Mesothelial cell of epicardium (in vitro differentiated cells): ENCODE measurements at regions not wholly inside any gene's neighbourhood (a gene's known extent, or its start where the extent isn't known, plus 50 kb on each side); places are given as distances from the start of the nearest gene placed in this dataset.

Source experiments
- DNase-seq, 2 experiments: peaks; one replicate each; pipeline ENCODE4 v3.0.0; 2021; ENCODE audit warnings: low spot score in 2 of 2; ENCODE audit not compliant: unreplicated experiment in 2 of 2
- H3K27ac Mint-ChIP-seq: 2 replicates; pipeline ENCODE4 v1.8.0; 2021; ENCODE audit warnings: mixed read lengths
- H3K27me3 Mint-ChIP-seq: 2 replicates; pipeline ENCODE4 v1.8.0; 2021; ENCODE audit warnings: low read depth, mixed read lengths
- H3K36me3 Mint-ChIP-seq: 2 replicates; pipeline ENCODE4 v1.8.0; 2021; ENCODE audit warnings: mixed read lengths
- H3K4me1 Mint-ChIP-seq: 2 replicates; pipeline ENCODE4 v1.8.0; 2021; ENCODE audit warnings: mixed read lengths
- H3K4me3 Mint-ChIP-seq: 2 replicates; pipeline ENCODE4 v1.8.0; 2021; ENCODE audit warnings: mild to moderate bottlenecking, moderate library complexity, mixed read lengths
- H3K9me3 Mint-ChIP-seq: 2 replicates; pipeline ENCODE4 v1.8.0; 2021; ENCODE audit warnings: mixed read lengths
- TF ChIP-seq, protein P1 (sequence below): fragments of 200-600 bp; sonication (generic); IDR thresholded peaks from one replicate; pipeline ENCODE4 v1.5.0; 2021; ENCODE audit warnings: antibody characterized with exemption; ENCODE audit not compliant: unreplicated experiment

DNA sequence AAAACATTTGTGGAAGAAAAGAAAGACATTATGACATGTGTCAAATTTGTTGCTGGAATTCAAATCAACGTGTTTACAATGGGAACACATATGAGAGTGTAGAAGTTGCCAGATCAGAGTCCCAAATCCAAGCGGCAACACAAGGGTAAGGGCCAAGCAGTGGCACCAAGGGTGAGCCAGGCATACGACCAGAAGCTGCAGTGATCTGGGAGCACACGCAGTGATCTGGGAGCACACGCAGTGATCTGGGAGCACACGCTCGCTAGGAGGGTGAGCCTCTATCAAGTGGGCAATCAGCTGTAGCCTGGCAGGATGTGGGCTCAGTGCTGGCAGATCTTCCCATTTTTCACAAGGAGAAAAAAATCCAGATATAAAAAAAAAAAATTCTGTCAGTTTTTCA lies 148.2 kb downstream of the TLE3 start:
- TF ChIP-seq, protein P1, sequence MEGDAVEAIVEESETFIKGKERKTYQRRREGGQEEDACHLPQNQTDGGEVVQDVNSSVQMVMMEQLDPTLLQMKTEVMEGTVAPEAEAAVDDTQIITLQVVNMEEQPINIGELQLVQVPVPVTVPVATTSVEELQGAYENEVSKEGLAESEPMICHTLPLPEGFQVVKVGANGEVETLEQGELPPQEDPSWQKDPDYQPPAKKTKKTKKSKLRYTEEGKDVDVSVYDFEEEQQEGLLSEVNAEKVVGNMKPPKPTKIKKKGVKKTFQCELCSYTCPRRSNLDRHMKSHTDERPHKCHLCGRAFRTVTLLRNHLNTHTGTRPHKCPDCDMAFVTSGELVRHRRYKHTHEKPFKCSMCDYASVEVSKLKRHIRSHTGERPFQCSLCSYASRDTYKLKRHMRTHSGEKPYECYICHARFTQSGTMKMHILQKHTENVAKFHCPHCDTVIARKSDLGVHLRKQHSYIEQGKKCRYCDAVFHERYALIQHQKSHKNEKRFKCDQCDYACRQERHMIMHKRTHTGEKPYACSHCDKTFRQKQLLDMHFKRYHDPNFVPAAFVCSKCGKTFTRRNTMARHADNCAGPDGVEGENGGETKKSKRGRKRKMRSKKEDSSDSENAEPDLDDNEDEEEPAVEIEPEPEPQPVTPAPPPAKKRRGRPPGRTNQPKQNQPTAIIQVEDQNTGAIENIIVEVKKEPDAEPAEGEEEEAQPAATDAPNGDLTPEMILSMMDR: no peak
- Mint-ChIP-seq H3K27ac (no peak overlapping the region), H3K4me3 (no peak overlapping the region), H3K4me1 (no peaks in the 10 kb centered on the region), H3K27me3 (peaks cover 19% of the 10 kb centered on the region), H3K36me3 (no peaks in the 10 kb centered on the region), H3K9me3 (no peaks in the 10 kb centered on the region)
- no peak for DNase-seq

DNA sequence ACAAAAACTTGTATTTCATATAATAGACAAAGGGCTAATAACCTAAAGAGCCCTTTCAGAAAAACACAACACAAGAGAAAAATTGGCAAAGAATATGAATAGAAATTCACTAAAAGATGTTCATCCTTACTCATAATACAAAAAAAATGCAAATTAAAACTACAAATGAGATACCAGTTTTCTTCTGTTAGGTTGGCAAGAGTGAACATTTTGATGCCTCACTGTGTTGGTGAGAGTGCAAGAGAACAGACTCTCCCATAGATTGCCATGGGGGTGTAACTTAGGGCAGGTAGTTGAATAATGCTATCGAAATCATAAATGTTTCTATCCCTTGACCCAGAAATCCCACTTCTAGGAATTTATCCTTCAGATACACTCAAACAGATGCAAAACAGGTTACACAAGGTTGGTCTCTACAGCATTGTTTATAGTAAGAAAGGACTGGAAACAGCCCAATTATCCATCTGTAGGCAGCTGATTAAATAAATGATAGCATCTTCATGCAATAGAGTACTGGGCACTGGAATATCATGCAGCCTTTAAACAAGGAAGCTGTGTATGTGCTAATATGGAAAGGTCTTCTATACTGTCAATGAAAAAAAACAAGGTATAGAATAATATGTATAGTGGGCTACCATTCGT lies 146.3 kb downstream of the TLE3 start:
- no peak overlapping the region for H3K27ac Mint-ChIP-seq
- H3K36me3 Mint-ChIP-seq: no peaks in the 10 kb centered on the region
- H3K4me3 Mint-ChIP-seq: no peak overlapping the region
- H3K4me1 Mint-ChIP-seq: no peaks in the 10 kb centered on the region
- peaks cover 17% of the 10 kb centered on the region for H3K27me3 Mint-ChIP-seq
- H3K9me3 Mint-ChIP-seq: no peaks in the 10 kb centered on the region
- no peak for DNase-seq
- TF ChIP-seq, protein P1: no peak

DNA sequence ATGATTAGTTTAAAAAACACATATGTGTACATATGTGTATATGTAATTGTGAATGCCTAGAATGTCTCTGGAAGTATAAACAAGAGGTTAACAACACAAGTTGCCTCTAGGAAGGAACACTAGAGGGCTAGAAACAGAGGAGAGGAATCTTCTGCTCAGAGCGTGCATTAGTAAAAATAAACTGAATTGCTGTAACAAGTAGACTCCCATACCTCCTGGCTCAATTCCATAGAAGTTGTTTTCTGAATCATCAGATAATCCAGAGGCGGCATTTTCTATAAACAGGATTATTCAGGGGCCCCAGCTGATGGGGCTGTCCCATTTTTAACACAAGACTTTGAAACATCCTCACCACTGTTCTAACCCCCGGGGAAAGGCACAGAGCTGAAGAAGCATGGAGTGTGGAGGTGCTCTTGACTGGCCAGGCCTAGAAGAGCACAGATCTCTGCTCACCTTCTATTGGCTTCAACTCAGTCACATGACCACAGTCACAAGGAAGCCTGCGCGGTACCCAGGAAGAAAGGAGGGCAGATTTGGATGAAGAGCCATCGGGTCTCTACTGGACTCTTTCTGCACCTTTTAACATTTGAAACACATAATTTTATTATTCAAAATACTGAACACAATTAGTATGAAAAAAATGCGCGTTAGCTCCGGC lies 145.7 kb downstream of the TLE3 start:
- TF ChIP-seq, protein P1: no peak
- Mint-ChIP-seq H3K27me3 (peaks cover 13% of the 10 kb centered on the region), H3K9me3 (no peaks in the 10 kb centered on the region), H3K4me3 (no peak overlapping the region), H3K27ac (no peak overlapping the region), H3K4me1 (no peaks in the 10 kb centered on the region), H3K36me3 (no peaks in the 10 kb centered on the region)
- DNase-seq: no peak

DNA sequence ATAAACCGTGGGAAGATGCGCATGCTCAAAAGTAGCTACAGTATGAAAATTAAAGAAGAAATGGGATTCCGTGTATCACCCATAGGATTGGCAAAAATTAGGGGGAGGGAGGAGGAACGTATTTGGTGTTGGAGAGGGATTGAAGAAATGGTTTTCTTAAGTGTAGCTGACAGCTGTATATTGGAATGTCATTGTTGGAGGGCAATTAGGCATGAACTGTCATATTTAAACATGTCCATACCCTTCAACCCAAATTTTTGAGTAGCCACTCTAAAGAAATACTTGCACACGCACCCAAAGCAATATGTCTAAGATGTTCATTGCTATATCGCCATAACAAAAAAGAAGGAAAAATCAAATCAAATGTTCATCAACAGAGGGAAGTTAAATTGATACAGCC lies 144.7 kb downstream of the TLE3 start:
- Mint-ChIP-seq H3K36me3 (no peaks in the 10 kb centered on the region), H3K4me1 (no peaks in the 10 kb centered on the region), H3K27me3 (peaks cover 13% of the 10 kb centered on the region), H3K9me3 (no peaks in the 10 kb centered on the region), H3K27ac (no peak overlapping the region), H3K4me3 (no peak overlapping the region)
- no peak for DNase-seq
- TF ChIP-seq, protein P1: no peak

DNA sequence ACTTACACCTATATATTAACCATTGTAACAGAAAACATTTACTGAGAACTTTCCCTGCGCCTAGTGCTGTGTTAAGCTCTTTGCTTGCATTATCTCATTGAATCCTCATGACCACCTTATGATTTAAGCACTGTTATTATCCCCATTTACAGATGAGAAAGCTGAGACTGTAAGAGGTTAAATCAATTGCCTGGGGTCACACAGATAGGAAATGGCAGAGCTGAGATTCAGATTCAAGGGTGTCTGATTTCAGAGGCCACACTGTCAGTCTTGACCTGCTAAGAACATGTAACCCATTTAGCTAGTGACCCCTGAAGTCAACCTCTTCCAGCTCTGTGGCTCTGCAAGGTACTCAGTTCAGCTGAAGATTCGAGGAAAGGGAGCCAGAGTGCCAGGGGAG lies 143.9 kb downstream of the TLE3 start:
- DNase-seq: no peak
- H3K9me3 Mint-ChIP-seq: no peaks in the 10 kb centered on the region
- H3K27me3 Mint-ChIP-seq: peaks cover 13% of the 10 kb centered on the region
- H3K36me3 Mint-ChIP-seq: no peaks in the 10 kb centered on the region
- no peak overlapping the region for H3K4me3 Mint-ChIP-seq
- H3K4me1 Mint-ChIP-seq: no peaks in the 10 kb centered on the region
- no peak overlapping the region for H3K27ac Mint-ChIP-seq
- TF ChIP-seq, protein P1: no peak

DNA sequence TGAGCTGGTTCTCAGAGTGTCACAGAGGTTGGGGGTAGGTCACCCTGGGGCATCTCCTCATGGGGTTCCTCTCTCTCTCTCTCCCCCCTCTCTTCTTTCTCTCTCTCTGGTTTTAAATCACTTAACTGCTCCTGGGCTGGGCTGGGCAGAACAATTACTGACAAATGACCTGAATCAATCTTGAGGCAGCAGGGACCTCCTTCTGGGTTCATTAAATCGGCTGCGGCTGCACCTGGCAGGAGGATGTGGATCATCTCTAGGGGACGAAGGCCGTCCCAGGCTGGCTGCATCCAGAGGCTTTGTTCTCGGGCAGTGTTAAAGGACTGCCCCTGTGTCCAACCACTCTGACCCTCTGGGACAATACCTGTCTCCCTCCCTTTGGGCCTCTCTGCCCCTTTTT lies 143.1 kb downstream of the TLE3 start:
- TF ChIP-seq, protein P1: no peak
- no peak overlapping the region for H3K27ac Mint-ChIP-seq
- no peaks in the 10 kb centered on the region for H3K36me3 Mint-ChIP-seq

More for the DNA sequence above, 143.1 kb downstream of the TLE3 start:
- H3K27me3 Mint-ChIP-seq: peaks cover 14% of the 10 kb centered on the region
- no peaks in the 10 kb centered on the region for H3K4me1 Mint-ChIP-seq
- H3K4me3 Mint-ChIP-seq: no peak overlapping the region
- H3K9me3 Mint-ChIP-seq: no peaks in the 10 kb centered on the region
- no peak for DNase-seq
